Kidney epithelial cell (primary cell): ENCODE measurements at regions not wholly inside any gene's neighbourhood (a gene's known extent, or its start where the extent isn't known, plus 50 kb on each side); places are given as distances from the start of the nearest gene placed in this dataset.

Experiments used
- DNase-seq: peaks from one replicate; pipeline ENCODE4 v3.0.0-alpha.2; 2010; ENCODE audit warnings: low read depth
- H3K27me3 ChIP-seq: 2 replicates; pipeline ENCODE4 v1.6.0; 2011; ENCODE audit warnings: low read length; ENCODE audit not compliant: control insufficient read depth, insufficient read depth
- H3K36me3 ChIP-seq: 2 replicates; pipeline ENCODE4 v1.5.1; 2011; ENCODE audit warnings: low read length; ENCODE audit not compliant: control insufficient read depth, insufficient read depth
- H3K4me3 ChIP-seq: 2 replicates; pipeline ENCODE4 v1.5.1; 2011; ENCODE audit warnings: low read depth, mild to moderate bottlenecking, control low read depth, low read length
- CTCF ChIP-seq: IDR thresholded peaks from 2 replicates; pipeline ENCODE4 v1.5.1; 2011; ENCODE audit warnings: mild to moderate bottlenecking, moderate library complexity, low read length, control low read depth, inconsistent platforms; ENCODE audit not compliant: insufficient read depth, poor library complexity, severe bottlenecking

DNA sequence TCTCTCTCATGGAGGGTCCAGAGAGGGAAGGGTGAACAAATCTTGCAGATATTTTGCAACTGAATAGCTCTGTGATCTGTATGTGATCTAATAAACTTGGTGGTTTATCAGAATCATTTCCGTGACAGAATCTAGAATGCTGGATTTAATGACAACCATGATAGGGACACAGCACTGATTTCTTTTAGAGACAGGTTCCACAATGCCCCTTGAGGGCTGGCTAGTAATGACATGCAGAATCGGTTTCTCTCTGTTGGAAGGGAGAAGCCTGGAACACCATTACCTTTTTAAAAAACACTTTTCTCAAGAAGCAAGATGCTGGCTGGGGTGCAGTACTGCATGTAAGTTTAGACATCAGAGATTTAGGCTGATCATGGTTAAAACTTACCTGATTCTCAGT is 313.4 kb downstream of the CDH26 start:
- TF ChIP-seq CTCF, result no peak
- no peaks in the 10 kb centered on the region for H3K27me3 ChIP-seq
- no peaks in the 10 kb centered on the region for H3K36me3 ChIP-seq
- H3K4me3 ChIP-seq, result no peak overlapping the region
- no peak for DNase-seq

- no peak for DNase-seq
- H3K36me3 ChIP-seq, result no peaks in the 10 kb centered on the region
- H3K27me3 ChIP-seq, result no peaks in the 10 kb centered on the region
- H3K4me3 ChIP-seq, result no peak overlapping the region
- no peak for TF ChIP-seq CTCF
These were observed 314.6 kb downstream of the CDH26 start for GRCh38 chr20:60272790-60273189.

DNA sequence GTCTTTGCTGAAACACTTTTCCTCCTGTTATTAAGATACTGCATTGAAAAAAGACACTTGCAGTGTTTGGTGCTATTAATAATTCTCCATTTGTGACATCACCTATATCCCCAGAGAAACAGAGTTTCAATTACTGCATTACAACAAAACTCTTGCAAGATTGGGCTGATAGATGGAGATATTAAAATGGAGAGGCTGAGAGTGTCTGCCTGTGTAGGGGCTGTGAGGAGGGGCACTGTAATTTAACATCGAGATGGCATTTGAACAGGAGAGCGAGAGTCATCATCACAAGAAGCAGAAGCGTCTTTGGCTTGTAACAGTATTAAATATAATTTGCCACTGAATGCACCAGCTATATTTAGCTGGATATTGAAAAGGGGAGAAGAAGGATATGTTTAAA is 316.5 kb downstream of the CDH26 start:
- no peak for TF ChIP-seq CTCF
- no peak overlapping the region for H3K4me3 ChIP-seq
- no peaks in the 10 kb centered on the region for H3K27me3 ChIP-seq
- no peak for DNase-seq
- no peaks in the 10 kb centered on the region for H3K36me3 ChIP-seq

GRCh38 chr20:60281295-60281694 is 323.1 kb downstream of the CDH26 start:
- no peak for DNase-seq
- TF ChIP-seq CTCF, result no peak
- Histone ChIP-seq H3K27me3 (no peaks in the 10 kb centered on the region), H3K36me3 (no peaks in the 10 kb centered on the region), H3K4me3 (no peak overlapping the region)

DNA sequence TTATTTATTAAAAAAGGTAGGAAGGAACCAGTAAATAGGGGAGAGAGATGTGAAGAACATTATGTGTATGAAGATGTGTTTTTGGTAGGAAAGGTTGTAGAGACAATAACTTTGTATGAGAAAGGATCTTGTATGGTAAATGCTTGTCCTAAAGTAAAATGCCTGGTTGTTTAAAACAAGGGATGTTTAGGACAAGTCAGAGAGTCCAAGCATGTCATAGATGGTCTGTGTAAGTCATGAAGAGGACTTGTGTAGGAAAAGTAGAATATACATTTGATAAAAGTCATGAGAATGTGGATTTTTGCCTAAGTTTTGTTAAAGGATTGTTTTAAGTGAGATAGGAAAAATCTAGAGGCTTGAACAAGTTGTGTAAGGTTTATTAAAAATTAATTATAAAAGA is 325.1 kb downstream of the CDH26 start:
- H3K4me3 ChIP-seq, result no peak overlapping the region
- no peaks in the 10 kb centered on the region for H3K36me3 ChIP-seq
- no peaks in the 10 kb centered on the region for H3K27me3 ChIP-seq
- TF ChIP-seq CTCF, result no peak
- no peak for DNase-seq

GRCh38 chr20:60286764-60287163 is 328.5 kb downstream of the CDH26 start:
- no peak for TF ChIP-seq CTCF
- no peak overlapping the region for H3K4me3 ChIP-seq
- H3K36me3 ChIP-seq, result no peaks in the 10 kb centered on the region
- DNase-seq, result no peak
- H3K27me3 ChIP-seq, result no peaks in the 10 kb centered on the region
